ENCODE measurements at regions not wholly inside any gene's neighbourhood (a gene's known extent, or its start where the extent isn't known, plus 50 kb on each side); places are given as distances from the start of the nearest gene placed in this dataset.

DNA sequence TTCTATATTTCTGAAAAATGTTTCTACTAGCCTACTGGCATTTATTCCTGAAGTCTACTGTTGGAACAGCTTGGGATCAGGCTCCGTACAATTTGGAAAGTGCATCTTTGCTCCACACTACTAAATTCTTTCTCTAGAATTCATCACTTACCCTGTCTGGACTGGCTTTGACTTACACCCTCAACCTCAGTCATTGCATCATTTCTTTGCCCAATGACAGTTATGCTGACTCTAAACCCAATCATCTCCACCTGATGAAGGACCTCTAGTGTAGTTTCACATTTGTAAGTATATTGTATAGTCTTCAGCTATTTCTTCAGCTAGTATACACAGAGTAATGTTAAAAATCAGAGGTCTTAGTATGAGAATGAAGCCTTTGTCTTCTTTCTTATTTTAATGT lies 359.6 kb upstream of the MC4R start:
- TF ChIP-seq CTCF (IDR thresholded peaks at IDR 0.05; ENCODE audit: low read length) (no peak), EZH2phosphoT487 (IDR thresholded peaks at IDR 0.05; ENCODE audit: low read length) (no peak)
